GM18502 (cell line): ENCODE measurements at regions not wholly inside any gene's neighbourhood (a gene's known extent, or its start where the extent isn't known, plus 50 kb on each side); places are given as distances from the start of the nearest gene placed in this dataset.

Experiments used
- ATAC-seq: cut with Tn5 transposase; IDR thresholded peaks from one replicate; pipeline ENCODE4 v1.9.1; 2021; ENCODE audit warnings: mild to moderate bottlenecking; ENCODE audit not compliant: unreplicated experiment, poor library complexity

- ATAC-seq = no peak
Measured at GRCh38 chr11:119496997-119497396, 74.0 kb upstream of the THY1 start.

DNA sequence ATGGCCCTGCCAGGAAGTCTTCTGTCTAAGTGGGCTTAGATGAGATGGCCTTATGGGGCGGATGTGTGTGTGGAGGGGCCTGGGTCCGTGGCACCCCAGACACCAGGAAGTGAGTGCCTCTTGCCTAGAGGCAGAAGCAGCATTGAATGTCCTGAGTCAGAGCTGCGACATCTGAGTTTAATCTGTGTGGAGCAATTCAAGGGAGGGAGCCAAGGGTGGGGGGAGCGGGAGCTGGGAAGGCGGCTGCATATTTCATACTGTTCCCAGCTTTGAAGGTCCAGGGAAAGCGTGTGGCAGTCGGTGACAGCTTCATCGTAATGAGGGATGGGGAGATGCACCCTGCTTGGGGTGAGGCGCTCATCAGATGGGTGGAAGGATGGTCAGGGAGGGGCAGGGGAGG, 73.5 kb upstream of the THY1 start:
- no peak for ATAC-seq

DNA sequence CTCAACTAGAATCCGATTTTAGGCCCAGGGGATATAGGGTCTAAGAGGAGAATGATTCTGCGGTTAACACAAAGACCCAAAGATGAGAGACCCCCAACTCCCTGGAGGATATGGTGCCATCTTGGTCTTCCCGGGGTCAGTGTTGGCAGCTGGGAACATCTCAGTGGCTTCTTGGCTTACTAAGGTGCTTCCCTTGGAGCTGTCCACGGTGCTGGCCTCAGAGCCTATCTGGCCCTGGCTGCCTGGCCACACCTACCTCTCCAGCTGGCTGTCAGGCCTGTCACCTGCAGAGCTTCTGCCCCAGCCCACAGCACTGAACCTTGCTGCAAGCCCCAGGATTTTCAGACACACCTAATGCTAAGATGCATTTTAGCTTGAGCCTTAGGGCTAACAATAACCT, 70.7 kb upstream of the THY1 start:
- ATAC-seq = no peak

GRCh38 chr11:119491753-119492510, 69.0 kb upstream of the THY1 start:
- ATAC-seq = no peak

GRCh38 chr11:119490253-119491006, 67.5 kb upstream of the THY1 start:
- ATAC-seq = no peak

DNA sequence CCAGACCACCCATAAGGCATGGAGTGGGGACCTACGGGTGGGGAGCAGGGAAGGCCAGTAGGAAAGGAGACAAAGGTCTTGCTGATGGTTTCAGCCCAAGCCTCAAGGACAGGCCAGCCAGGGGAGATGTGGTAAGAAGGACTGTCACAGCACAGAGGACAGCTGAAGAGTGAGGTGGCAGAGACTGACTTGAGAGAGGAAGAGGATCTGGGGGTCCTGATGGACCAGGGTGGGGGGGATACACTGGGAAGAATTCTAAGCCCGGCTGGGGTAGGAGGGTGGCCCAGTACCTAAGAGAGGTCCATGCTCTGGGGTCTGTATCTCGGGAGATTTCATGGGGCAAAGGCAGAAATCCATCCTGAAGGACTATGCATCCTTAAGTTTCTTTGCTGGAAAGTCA, 66.1 kb upstream of the THY1 start:
- ATAC-seq = no peak

DNA sequence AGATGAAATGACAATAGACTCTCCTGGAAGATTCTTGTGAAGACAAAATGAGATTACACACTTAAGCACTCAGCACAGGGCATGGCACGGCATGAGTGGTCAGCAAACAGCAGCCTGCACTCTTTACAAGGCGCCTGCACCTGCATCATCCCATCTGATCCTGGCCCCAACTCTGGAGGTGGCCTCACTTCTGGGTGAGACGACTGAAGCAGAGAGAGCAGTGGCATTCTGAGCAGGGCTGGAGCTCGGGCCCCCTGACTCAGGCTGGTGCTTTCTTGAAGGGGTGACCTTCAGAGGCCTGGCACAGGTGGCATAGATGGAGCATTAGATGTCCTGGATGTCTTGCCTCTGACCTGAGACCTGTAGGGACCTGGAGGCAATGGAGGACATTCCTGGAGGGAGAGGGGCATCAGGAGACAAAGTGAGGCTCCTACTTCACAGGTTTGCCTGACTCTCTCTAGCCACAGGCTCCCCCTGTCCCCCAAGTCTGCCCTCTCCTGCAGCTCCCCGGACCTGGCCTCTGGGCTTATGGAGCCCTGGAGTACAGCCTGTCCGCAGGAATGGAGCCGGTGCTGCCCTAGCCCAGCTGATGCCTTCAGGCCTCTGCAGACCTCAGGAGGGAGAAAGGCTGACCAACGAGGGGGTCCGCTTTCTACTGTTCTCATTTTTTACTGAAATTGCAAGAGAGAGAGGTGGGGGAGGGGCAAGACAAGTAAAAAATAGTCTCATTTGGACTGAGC, 65.5 kb upstream of the THY1 start:
- no peak for ATAC-seq

- ATAC-seq = no peak
Measured at GRCh38 chr11:119486691-119487259, 63.8 kb upstream of the THY1 start.

GRCh38 chr11:119486016-119486415, 63.0 kb upstream of the THY1 start:
- no peak for ATAC-seq

- no peak for ATAC-seq
Measured at GRCh38 chr11:119484741-119485605, 62.0 kb upstream of the THY1 start.

DNA sequence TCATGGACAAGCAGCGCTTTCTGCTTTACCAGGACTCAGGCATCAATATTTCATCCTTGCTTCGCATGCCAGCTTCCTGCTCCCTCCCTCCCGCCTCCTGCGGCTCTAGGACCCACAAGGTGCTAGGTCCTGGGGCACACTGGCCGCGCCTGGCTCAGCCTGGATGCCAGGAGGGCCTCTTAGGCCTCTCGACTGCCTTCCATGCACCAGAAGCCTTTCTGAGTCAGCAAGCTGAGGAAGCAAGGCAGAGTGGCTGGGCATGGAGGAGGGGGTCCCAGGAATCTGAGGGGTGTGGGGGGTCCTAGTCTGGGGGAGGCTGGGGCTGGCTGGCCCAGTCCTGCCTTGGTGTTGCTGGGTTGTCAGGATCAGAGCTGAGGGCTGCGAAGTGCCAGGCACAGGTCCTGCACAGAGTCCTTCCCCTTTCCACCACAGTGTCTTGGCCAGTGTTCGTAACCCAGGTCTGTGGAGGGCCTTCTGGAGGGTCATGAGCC, 61.0 kb upstream of the THY1 start:
- no peak for ATAC-seq

- no peak for ATAC-seq
Measured at GRCh38 chr11:119483341-119483880, 60.4 kb upstream of the THY1 start.

GRCh38 chr11:119482521-119483011, 59.6 kb upstream of the THY1 start:
- ATAC-seq = no peak

GRCh38 chr11:119481667-119482400, 58.9 kb upstream of the THY1 start:
- ATAC-seq = no peak

DNA sequence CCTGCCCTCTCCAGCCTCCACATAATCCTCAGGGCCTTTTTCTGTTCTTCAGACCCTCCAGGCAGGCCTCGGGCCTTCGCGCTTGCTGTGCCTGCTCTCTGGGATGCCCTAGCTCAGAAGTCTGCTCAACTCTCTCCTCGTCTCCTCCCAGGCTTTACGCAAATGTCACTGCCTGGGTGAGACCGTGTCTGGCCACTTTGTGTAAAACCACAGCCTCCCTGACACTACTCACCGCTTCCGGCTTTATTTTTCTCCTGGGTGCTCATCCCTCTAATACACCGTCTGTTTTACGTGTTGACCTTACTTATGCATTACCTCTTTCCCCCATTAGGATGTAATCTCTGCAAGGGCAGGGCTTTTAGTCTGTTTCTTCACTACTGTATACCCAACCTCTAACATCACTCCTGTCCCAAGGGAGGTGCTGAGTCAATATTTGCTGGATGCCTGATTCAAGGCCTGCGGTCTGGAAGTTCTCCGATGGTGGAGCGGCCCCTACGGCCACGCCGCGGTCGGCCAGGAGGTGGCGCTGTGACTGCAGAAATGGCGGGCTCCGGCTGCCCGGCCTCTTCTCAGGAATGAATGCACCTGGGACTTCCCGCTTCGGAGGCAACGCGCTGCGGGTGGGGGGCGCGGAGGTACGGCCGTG, 58.2 kb upstream of the THY1 start:
- ATAC-seq = peak; percentile 69

GRCh38 chr11:119480380-119481020, 57.5 kb upstream of the THY1 start:
- ATAC-seq = no peak

GRCh38 chr11:119479685-119480275, 56.8 kb upstream of the THY1 start:
- no peak for ATAC-seq
